ENCODE measurements at regions not wholly inside any gene's neighbourhood (a gene's known extent, or its start where the extent isn't known, plus 50 kb on each side); places are given as distances from the start of the nearest gene placed in this dataset.
"Not testable (repeated sequence)": the region's sequence is repeated elsewhere in the genome, so short reads cannot be mapped to it uniquely, and the experiment has no call there.

DNA sequence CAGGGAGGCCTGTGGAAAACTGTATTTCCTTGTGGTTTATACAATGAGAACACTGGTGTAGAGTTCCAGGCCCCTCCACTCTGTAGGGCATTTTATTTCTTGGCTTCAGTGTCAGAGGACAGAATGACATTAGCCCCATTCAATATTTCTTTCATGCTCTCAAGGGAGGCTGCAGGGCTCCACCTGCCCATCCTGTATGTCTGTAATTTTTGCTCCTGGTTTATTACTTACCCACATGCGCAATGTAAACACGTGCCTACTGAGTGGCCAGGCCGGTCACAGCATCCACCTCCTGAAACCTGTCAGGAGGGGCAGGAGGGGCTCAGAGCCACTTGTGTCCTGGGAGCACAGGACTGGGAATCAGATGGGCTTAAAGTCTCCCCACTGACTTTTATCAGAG is 82.4 kb downstream of the GADD45G start:
- H3K9me3 ChIP-seq (ENCODE audit: control insufficient read depth in 2 of 2, insufficient read depth in 1 of 2, low read depth in 1 of 2, low read length in 1 of 2): no peaks in the 10 kb centered on the region
- no peak overlapping the region for H3K4me3 ChIP-seq (ENCODE audit: low read depth in 1 of 2, low read length in 2 of 2)
- peaks cover 4 to 17% of the 10 kb centered on the region in 2 donors for H3K4me1 ChIP-seq (ENCODE audit: control insufficient read depth in 2 of 2, insufficient read depth in 2 of 2, low read length in 1 of 2)
- no peak overlapping the region for H3K27ac ChIP-seq (ENCODE audit: low read depth in 2 of 2, low read length in 1 of 2)
- 83 to 95% methylated on average over 3 of the region's 3 CpGs for WGBS, 2 donors
- no peaks in the 10 kb centered on the region for H3K27me3 ChIP-seq (ENCODE audit: control insufficient read depth in 1 of 2, insufficient read depth in 2 of 2, low read length in 2 of 2)
- H3K36me3 ChIP-seq (ENCODE audit: control insufficient read depth in 2 of 2, insufficient read depth in 2 of 2, low read length in 1 of 2): no peaks in the 10 kb centered on the region

- no peaks in the 10 kb centered on the region for H3K9me3 ChIP-seq (ENCODE audit: control insufficient read depth in 2 of 2, insufficient read depth in 1 of 2, low read depth in 1 of 2, low read length in 1 of 2)
- 85 to 89% methylated on average over 6 of the region's 6 CpGs for WGBS, 2 donors
- H3K27me3 ChIP-seq (ENCODE audit: control insufficient read depth in 1 of 2, insufficient read depth in 2 of 2, low read length in 2 of 2): no peaks in the 10 kb centered on the region
- H3K36me3 ChIP-seq (ENCODE audit: control insufficient read depth in 2 of 2, insufficient read depth in 2 of 2, low read length in 1 of 2): no peaks in the 10 kb centered on the region
- no peak overlapping the region for H3K27ac ChIP-seq (ENCODE audit: low read depth in 2 of 2, low read length in 1 of 2)
- H3K4me1 ChIP-seq (ENCODE audit: control insufficient read depth in 2 of 2, insufficient read depth in 2 of 2, low read length in 1 of 2): peaks cover 4 to 17% of the 10 kb centered on the region in 2 donors
- H3K4me3 ChIP-seq (ENCODE audit: low read depth in 1 of 2, low read length in 2 of 2): no peak overlapping the region
Measured at GRCh38 chr9:89687848-89688247, 83.0 kb downstream of the GADD45G start.

DNA sequence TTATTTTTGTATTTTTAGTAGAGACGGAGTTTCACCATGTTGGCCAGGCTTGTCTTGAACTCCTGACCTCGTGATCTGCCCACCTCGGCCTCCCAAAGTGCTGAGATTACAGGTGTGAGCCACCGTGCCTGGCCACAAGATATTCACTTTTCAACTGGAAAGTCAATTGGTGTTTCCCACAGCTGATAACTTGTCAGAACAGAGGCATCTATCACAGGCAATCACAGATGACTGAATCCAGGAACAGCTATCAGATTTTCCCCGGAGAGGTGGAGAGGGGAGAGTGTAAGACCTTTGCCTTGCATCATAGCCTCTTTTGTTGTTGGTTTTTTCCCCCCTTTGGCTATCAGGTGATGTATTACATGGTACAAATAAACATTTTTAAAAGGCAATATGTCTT is 84.5 kb downstream of the GADD45G start:
- H3K4me1 ChIP-seq (ENCODE audit: control insufficient read depth in 2 of 2, insufficient read depth in 2 of 2, low read length in 1 of 2): peaks cover 4 to 17% of the 10 kb centered on the region in 2 donors
- 80 to 87% methylated on average over 5 of the region's 5 CpGs for WGBS, 2 donors
- not testable (repeated sequence) for H3K36me3 ChIP-seq (ENCODE audit: control insufficient read depth in 2 of 2, insufficient read depth in 2 of 2, low read length in 1 of 2); H3K27ac ChIP-seq (ENCODE audit: low read depth in 2 of 2, low read length in 1 of 2); H3K4me3 ChIP-seq (ENCODE audit: low read depth in 1 of 2, low read length in 2 of 2); H3K9me3 ChIP-seq (ENCODE audit: control insufficient read depth in 2 of 2, insufficient read depth in 1 of 2, low read depth in 1 of 2, low read length in 1 of 2); H3K27me3 ChIP-seq (ENCODE audit: control insufficient read depth in 1 of 2, insufficient read depth in 2 of 2, low read length in 2 of 2)

DNA sequence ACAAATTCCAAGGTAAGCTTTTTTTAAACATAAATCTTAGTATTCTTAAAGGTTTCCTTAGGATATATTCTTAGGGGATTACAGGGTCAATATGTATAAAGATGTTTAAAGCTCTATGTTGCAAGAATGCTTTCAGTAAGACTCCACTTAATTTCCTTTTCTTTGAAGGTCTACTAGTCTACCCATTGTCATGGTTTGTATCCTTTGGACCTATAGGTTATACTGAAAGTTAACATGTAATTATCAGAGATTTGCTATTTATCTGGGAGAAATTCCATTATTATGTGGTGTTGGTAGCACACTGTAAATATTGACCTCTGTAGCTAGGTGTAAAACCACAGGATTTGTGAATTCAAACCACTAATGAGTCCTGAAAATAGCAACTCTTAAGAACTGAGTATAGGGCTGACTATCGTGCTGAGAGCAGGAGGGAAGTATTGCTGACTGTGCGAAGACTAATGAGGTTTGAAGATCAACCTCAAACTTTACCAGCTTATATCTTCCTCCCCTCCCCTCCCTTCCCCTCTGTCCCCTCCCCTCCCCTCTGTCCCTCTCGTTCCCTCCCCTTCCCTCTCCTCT is 85.6 kb downstream of the GADD45G start:
- 65 to 67% methylated on average over 3 of the region's 3 CpGs for WGBS, 2 donors
- Histone ChIP-seq H3K9me3 (ENCODE audit: control insufficient read depth in 2 of 2, insufficient read depth in 1 of 2, low read depth in 1 of 2, low read length in 1 of 2) (no peaks in the 10 kb centered on the region), H3K4me3 (ENCODE audit: low read depth in 1 of 2, low read length in 2 of 2) (no peak overlapping the region), H3K27me3 (ENCODE audit: control insufficient read depth in 1 of 2, insufficient read depth in 2 of 2, low read length in 2 of 2) (no peaks in the 10 kb centered on the region), H3K27ac (ENCODE audit: low read depth in 2 of 2, low read length in 1 of 2) (no peak overlapping the region), H3K36me3 (ENCODE audit: control insufficient read depth in 2 of 2, insufficient read depth in 2 of 2, low read length in 1 of 2) (no peaks in the 10 kb centered on the region), H3K4me1 (ENCODE audit: control insufficient read depth in 2 of 2, insufficient read depth in 2 of 2, low read length in 1 of 2) (peaks cover 4 to 10% of the 10 kb centered on the region in 2 donors)

GRCh38 chr9:89695441-89695891 is 90.7 kb downstream of the GADD45G start:
- Histone ChIP-seq H3K9me3 (ENCODE audit: control insufficient read depth in 2 of 2, insufficient read depth in 1 of 2, low read depth in 1 of 2, low read length in 1 of 2) (no peaks in the 10 kb centered on the region), H3K27ac (ENCODE audit: low read depth in 2 of 2, low read length in 1 of 2) (no peak overlapping the region), H3K36me3 (ENCODE audit: control insufficient read depth in 2 of 2, insufficient read depth in 2 of 2, low read length in 1 of 2) (no peaks in the 10 kb centered on the region), H3K4me1 (ENCODE audit: control insufficient read depth in 2 of 2, insufficient read depth in 2 of 2, low read length in 1 of 2) (peaks cover 0 to 5% of the 10 kb centered on the region in 2 donors), H3K4me3 (ENCODE audit: low read depth in 1 of 2, low read length in 2 of 2) (no peak overlapping the region), H3K27me3 (ENCODE audit: control insufficient read depth in 1 of 2, insufficient read depth in 2 of 2, low read length in 2 of 2) (no peaks in the 10 kb centered on the region)
- WGBS, 2 donors: 82 to 84% methylated on average over 5 of the region's 5 CpGs

- not testable (repeated sequence) for H3K4me3 ChIP-seq (ENCODE audit: low read depth in 1 of 2, low read length in 2 of 2); H3K36me3 ChIP-seq (ENCODE audit: control insufficient read depth in 2 of 2, insufficient read depth in 2 of 2, low read length in 1 of 2); H3K4me1 ChIP-seq (ENCODE audit: control insufficient read depth in 2 of 2, insufficient read depth in 2 of 2, low read length in 1 of 2); H3K9me3 ChIP-seq (ENCODE audit: control insufficient read depth in 2 of 2, insufficient read depth in 1 of 2, low read depth in 1 of 2, low read length in 1 of 2); H3K27me3 ChIP-seq (ENCODE audit: control insufficient read depth in 1 of 2, insufficient read depth in 2 of 2, low read length in 2 of 2); H3K27ac ChIP-seq (ENCODE audit: low read depth in 2 of 2, low read length in 1 of 2)
- WGBS, 2 donors: 93 to 97% methylated on average over 6 of the region's 6 CpGs
Measured at GRCh38 chr9:89695979-89696378, 91.2 kb downstream of the GADD45G start.

- H3K27me3 ChIP-seq (ENCODE audit: control insufficient read depth in 1 of 2, insufficient read depth in 2 of 2, low read length in 2 of 2): no peaks in the 10 kb centered on the region
- no peaks in the 10 kb centered on the region for H3K9me3 ChIP-seq (ENCODE audit: control insufficient read depth in 2 of 2, insufficient read depth in 1 of 2, low read depth in 1 of 2, low read length in 1 of 2)
- H3K36me3 ChIP-seq (ENCODE audit: control insufficient read depth in 2 of 2, insufficient read depth in 2 of 2, low read length in 1 of 2): no peaks in the 10 kb centered on the region
- peaks cover 0 to 5% of the 10 kb centered on the region in 2 donors for H3K4me1 ChIP-seq (ENCODE audit: control insufficient read depth in 2 of 2, insufficient read depth in 2 of 2, low read length in 1 of 2)
- no peak overlapping the region for H3K4me3 ChIP-seq (ENCODE audit: low read depth in 1 of 2, low read length in 2 of 2)
- no peak overlapping the region for H3K27ac ChIP-seq (ENCODE audit: low read depth in 2 of 2, low read length in 1 of 2)
- WGBS, 2 donors: 89 to 90% methylated on average over 2 of the region's 2 CpGs
Measured at GRCh38 chr9:89696780-89697179, 92.0 kb downstream of the GADD45G start.

GRCh38 chr9:89697553-89697952 is 92.7 kb downstream of the GADD45G start:
- H3K9me3 ChIP-seq (ENCODE audit: control insufficient read depth in 2 of 2, insufficient read depth in 1 of 2, low read depth in 1 of 2, low read length in 1 of 2): no peaks in the 10 kb centered on the region
- no peak overlapping the region for H3K4me3 ChIP-seq (ENCODE audit: low read depth in 1 of 2, low read length in 2 of 2)
- H3K4me1 ChIP-seq (ENCODE audit: control insufficient read depth in 2 of 2, insufficient read depth in 2 of 2, low read length in 1 of 2): peaks cover 0 to 5% of the 10 kb centered on the region in 2 donors
- no peaks in the 10 kb centered on the region for H3K36me3 ChIP-seq (ENCODE audit: control insufficient read depth in 2 of 2, insufficient read depth in 2 of 2, low read length in 1 of 2)
- WGBS, 2 donors: 92 to 93% methylated on average over 3 of the region's 3 CpGs
- H3K27me3 ChIP-seq (ENCODE audit: control insufficient read depth in 1 of 2, insufficient read depth in 2 of 2, low read length in 2 of 2): no peaks in the 10 kb centered on the region
- no peak overlapping the region for H3K27ac ChIP-seq (ENCODE audit: low read depth in 2 of 2, low read length in 1 of 2)

- H3K27me3 ChIP-seq (ENCODE audit: control insufficient read depth in 1 of 2, insufficient read depth in 2 of 2, low read length in 2 of 2): no peaks in the 10 kb centered on the region
- WGBS, 2 donors: 93 to 97% methylated on average over 8 of the region's 8 CpGs
- no peak overlapping the region for H3K27ac ChIP-seq (ENCODE audit: low read depth in 2 of 2, low read length in 1 of 2)
- H3K9me3 ChIP-seq (ENCODE audit: control insufficient read depth in 2 of 2, insufficient read depth in 1 of 2, low read depth in 1 of 2, low read length in 1 of 2): no peaks in the 10 kb centered on the region
- no peak overlapping the region for H3K4me3 ChIP-seq (ENCODE audit: low read depth in 1 of 2, low read length in 2 of 2)
- H3K36me3 ChIP-seq (ENCODE audit: control insufficient read depth in 2 of 2, insufficient read depth in 2 of 2, low read length in 1 of 2): no peaks in the 10 kb centered on the region
- H3K4me1 ChIP-seq (ENCODE audit: control insufficient read depth in 2 of 2, insufficient read depth in 2 of 2, low read length in 1 of 2): peaks cover 0 to 5% of the 10 kb centered on the region in 2 donors
Measured at GRCh38 chr9:89698411-89699005, 93.7 kb downstream of the GADD45G start.

DNA sequence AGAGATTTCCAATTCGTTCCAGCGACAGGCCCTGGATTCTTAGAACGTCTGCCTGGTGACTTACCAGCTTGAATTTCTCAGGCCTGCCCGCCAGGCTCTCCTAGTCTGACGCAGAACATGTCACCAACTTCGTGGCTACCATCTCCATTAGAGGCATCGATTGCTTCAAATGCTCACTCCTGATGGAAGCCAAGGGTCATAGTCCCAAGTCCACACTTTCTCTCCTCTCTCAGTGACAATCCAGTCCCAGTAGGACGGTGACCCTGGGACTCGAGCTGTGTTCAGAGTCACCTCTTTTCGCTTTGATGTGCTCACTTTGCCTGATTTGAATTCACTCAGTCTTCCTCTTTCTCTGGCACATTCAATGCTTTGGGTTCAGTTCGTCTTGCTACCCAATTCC is 94.8 kb downstream of the GADD45G start:
- no peak overlapping the region for H3K4me3 ChIP-seq (ENCODE audit: low read depth in 1 of 2, low read length in 2 of 2)
- no peak overlapping the region for H3K27ac ChIP-seq (ENCODE audit: low read depth in 2 of 2, low read length in 1 of 2)
- H3K4me1 ChIP-seq (ENCODE audit: control insufficient read depth in 2 of 2, insufficient read depth in 2 of 2, low read length in 1 of 2): peaks cover 0 to 5% of the 10 kb centered on the region in 2 donors
- no peaks in the 10 kb centered on the region for H3K27me3 ChIP-seq (ENCODE audit: control insufficient read depth in 1 of 2, insufficient read depth in 2 of 2, low read length in 2 of 2)
- H3K36me3 ChIP-seq (ENCODE audit: control insufficient read depth in 2 of 2, insufficient read depth in 2 of 2, low read length in 1 of 2): no peaks in the 10 kb centered on the region
- WGBS, 2 donors: 95 to 96% methylated on average over 11 of the region's 11 CpGs
- no peaks in the 10 kb centered on the region for H3K9me3 ChIP-seq (ENCODE audit: control insufficient read depth in 2 of 2, insufficient read depth in 1 of 2, low read depth in 1 of 2, low read length in 1 of 2)
